GM21529 (cell line): ENCODE measurements at regions not wholly inside any gene's neighbourhood (a gene's known extent, or its start where the extent isn't known, plus 50 kb on each side); places are given as distances from the start of the nearest gene placed in this dataset.
"Not testable (repeated sequence)": the region's sequence is repeated elsewhere in the genome, so short reads cannot be mapped to it uniquely, and the experiment has no call there.

ENCODE experiments used
- ATAC-seq: cut with Tn5 transposase; IDR thresholded peaks from one replicate; pipeline ENCODE4 v1.9.1; 2021; ENCODE audit not compliant: unreplicated experiment

DNA sequence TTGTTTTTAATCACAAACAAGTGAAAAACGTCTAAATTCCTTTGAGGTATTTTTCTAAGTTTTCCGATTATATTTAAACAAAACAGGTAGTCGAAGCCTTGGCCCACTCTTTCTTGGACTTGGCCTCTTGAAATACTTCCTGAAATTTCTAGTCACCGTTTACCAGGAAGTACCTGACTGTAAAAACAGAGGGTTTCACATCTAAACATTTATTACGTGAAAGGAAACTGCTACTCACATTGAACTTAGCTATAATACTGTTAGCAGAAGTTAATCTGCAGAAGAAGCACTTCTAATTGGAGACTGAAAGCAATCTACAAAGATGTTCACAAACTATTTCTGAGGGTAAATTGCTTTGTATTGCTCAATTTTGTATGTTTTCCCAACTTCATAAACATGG is 526.0 kb upstream of the ADGRL4 start:
- no peak for ATAC-seq

DNA sequence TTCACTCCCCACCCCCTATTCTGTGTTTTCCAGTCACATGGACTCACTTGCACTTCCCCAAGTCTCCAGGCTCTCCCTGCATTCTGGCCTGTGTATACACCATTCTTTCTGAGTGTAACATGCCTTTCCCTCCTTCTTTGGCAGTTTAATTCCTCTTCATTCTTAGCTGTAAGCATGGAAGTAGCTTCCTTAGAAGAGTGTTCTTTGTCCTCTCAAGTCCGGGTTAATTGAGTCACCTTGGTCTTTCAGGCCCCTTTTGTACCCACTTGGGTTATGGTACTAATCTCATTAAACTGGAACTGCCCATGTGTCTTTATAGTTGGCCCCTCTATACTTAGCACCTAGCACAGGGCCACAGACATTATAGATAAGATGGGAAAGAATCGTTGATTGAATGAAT is 525.3 kb upstream of the ADGRL4 start:
- no peak for ATAC-seq

DNA sequence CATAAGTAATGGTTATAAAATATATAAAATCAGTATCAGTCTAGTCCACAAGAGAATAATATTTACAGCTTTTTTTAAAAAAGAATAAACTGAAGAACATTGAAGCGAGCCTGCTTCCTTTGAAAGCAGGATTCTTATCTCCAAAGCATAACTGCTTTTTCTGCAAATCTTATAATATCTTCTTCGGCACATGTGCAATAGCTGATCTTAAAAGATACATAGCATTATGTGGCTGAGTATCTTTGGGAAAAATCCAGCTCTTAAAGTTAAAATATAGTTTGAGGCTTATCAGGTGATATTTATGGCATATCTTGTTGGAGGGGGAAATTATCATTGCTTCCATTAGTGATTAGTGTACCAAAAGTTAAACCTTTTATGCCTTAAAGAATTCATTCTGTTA is 523.9 kb upstream of the ADGRL4 start:
- ATAC-seq, result no peak

DNA sequence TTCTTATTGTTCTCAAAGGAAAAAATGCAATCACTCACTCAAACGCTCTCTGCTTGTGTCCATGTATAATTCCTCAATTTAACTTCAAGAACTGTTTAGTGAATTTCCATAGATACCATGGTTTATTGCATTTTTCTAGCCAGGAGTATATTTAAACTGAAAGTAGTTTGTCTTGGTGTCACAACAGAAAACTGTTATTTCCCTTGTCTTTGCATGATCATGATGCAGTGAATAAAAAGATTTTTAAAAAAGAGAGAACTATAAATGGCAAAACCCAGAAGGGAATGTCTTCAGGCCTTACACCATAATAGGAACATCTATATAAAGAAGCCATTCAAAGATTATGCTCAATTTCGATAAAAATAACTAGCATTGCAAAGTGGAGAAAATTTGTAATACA is 523.5 kb upstream of the ADGRL4 start:
- ATAC-seq, result no peak

DNA sequence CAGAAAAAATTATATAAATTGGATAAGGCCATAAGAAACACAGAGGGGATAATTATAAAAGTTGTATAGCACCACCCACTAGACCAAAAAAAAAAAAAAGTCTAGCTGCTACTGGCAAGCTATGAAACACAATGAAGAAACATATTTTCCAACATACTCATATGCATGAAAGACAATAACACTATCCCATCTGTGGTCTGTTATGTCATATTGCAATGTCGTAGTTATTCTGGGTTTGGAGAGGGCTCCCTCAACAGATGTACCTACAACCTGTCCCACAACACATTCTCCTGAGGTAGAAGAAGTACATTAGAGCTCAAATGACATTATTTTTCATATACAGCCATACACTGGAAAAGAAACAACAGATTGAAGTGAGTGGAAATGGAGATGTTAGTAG is 517.6 kb upstream of the ADGRL4 start:
- no peak for ATAC-seq

DNA sequence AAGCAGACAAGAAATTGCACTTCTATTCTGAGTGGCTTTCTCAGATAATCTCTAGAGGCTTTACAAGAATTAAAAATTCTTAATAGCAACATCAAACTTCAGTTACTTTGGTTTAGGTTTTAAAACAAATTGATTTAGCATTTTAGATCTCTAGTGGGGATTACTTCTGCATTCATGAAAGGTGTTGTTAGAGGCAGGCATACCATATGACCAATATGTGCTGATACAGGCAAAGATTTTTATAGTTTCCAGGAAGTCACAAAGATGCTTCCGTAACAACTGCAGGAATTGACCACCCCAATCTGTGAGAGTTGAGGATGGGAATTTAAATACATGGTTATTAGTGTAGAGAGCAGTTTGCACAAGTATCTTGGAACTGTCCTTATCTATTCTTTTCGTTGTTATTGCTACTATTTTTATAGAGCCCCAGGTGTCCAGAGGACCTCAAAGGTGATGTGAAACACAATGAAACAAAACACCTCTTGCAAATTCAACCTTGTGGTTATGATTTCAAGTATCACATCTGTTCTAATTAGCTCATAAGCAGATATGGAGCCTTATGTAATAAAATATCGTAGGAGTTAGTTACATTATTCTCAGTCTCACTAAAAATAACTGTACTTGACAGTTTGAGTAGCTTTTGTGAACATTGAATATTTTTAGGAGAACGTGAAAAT is 512.7 kb upstream of the ADGRL4 start:
- no peak for ATAC-seq

DNA sequence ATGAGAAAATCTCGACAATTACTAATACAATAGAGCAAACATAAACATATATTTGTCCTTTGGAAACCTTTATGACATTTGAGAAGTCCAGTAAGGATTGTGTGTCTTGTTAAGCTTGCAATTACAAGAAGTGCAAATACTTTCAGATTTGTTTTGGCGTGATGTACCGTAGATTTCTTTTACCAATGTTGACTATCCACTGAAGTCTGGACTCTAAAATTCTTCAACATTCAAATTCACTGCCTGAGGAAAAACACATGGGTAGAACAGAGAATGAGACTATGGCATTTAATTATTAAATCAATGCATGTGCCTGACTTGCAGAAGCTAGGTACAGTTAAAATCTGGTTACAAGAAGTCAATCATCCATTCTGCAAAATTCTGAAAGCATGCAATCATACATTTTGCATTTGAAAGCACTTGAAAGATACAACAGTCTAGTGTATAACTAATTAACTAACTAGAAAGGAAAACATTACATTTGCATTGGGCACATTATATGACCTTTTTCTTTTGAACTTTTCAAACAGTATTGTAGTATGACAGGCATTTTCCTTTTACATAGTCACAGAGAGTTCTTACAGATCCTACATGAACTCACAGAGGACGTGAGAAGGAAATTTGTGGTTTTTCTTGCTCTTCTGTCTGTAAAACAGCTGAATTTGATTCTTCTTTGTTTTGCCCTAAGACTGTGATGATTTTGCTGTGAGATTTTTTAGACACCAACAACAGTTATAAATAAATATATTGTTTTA is 511.1 kb upstream of the ADGRL4 start:
- no peak for ATAC-seq

DNA sequence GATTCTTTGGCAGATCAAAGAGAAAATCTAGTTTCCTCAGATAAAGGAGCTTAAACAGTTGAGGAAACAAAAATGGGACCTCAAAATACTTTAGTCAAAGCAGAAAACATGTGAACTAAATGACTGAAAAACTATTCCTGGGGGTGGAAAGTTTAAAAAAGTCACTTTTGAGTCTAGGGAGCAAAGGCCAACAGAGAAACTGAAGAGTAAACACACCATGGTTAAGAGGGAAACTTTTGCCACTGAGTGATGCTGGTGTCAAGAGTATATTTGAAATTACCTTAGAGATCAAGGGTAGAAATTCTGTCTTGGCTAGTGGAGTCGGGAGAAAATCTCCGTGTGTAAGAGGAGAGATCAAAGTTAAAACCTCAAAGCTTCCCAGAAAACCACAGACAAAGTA is 501.2 kb upstream of the ADGRL4 start:
- no peak for ATAC-seq

DNA sequence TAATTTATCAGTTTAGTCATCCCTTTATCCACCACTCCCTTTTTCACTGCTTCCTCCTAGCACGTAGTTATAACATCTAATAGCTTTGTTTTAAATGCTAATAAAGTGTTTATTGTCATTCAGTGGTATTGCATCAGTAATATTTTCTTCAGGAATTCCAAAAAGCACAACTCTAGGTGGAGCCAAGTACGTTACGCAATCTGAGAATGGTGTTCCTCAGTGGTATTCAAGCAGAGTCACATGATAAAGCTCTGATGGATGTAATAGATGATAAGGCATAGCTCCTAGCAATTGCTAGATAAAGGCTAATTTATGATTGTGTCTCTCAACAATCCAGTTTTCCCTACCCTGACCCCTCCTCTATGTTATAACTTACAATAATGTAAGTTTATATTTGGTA is 494.6 kb upstream of the ADGRL4 start:
- ATAC-seq, result no peak

DNA sequence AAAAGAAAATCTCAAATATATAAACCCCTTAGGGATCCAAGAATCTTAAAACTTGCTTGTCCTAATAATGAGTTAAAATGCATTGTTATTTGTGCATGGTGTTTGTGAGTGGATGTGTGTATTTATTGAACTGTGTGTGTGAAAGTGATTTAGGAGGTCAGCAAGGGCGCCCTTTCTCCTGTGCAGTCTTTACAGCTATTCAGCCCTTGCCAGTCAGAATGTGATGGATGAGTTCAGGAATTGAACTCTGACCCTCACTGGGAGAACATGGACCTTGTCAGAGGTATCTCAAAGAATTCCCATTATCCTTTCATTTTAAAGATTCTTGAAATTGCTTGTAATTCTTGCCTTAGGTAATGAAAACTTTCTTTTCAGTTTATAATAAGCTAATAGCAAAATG is 493.0 kb upstream of the ADGRL4 start:
- no peak for ATAC-seq

DNA sequence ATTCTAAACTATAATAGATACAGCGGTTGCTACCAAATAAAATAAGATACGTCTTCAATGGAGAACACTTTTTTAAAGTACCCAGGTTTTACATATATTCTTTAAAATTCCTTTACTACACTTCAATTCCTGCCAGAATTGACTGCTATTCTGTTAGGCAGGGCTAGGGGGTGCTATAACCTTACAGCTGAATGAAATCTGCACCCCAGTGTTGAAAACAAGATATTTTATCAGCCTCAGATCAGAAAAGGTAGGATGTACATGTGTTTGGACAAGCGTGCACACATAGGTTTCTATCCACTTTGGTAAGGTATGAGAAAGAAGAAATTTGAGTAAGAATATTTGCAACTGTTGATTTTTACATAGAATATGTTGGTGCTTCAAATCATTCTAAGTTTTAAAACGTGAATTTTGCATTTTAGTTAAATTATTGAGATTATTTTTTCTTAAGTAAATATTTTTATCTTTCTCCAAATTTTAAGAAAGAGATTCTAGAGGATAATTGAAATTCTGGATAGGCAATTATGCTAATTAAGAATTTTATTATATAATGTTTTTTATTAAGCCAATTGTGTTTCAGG is 490.8 kb upstream of the ADGRL4 start:
- ATAC-seq, result peak; percentile 85

DNA sequence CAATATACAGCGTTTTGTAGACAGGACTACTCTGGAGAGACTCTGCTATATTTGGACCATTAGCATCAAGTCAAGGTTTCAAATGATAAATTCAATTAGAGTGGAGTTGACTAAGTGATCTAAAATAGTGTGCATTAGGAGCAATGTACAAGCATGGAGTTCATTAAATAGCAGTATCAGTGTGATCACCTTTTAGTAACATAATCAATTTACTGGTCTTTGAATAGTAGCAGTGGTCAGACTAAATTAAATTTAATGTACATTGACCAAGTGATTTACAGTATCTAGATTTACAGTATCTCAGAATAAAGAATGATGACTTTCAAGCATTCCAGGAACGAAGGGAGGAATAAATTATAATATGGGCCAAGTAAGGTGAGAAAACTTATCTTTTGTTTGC is 489.6 kb upstream of the ADGRL4 start:
- no peak for ATAC-seq

DNA sequence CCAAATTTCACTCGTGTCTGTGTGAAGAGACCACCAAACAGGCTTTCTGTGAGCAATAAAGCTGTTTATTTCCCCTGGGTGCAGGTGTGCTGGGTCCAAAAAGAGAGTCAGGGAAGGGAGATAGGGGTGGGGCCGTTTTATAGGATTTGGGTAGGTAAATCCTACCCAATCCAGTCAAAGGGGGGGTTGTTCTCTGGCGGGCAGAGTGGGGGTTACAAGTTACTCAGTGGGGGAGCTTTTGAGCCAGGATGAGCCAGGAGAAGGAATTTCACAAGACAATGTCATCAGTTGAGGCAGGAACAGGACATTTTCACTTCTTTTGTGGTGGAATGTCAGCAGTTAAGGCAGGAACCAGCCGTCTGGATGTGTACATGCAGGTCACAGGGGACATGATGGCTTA is 487.2 kb upstream of the ADGRL4 start:
- ATAC-seq, result not testable (repeated sequence)

DNA sequence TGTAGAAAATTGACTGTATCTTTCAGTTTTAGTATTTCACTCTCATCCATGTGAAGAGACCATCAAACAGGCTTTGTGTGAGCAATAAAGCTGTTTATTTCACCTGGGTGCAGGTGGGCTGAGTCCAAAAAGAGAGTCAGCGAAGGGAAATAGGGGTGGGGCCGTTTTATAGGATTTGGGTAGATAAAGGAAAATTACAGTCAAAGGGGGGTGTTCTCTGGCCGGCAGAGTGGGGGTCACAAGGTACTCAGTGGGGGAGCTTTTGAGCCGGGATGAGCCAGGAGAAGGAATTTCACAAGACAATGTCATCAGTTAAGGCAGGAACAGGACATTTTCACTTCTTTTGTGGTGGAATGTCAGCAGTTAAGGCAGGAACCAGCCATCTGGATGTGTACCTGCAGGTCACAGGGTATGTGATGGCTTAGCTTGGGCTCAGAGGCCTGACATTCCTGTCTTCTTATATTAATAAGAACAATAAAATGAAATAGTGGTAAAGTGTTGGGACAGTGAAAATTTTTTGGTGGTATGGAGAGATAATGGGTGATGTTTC is 482.1 kb upstream of the ADGRL4 start:
- not testable (repeated sequence) for ATAC-seq

DNA sequence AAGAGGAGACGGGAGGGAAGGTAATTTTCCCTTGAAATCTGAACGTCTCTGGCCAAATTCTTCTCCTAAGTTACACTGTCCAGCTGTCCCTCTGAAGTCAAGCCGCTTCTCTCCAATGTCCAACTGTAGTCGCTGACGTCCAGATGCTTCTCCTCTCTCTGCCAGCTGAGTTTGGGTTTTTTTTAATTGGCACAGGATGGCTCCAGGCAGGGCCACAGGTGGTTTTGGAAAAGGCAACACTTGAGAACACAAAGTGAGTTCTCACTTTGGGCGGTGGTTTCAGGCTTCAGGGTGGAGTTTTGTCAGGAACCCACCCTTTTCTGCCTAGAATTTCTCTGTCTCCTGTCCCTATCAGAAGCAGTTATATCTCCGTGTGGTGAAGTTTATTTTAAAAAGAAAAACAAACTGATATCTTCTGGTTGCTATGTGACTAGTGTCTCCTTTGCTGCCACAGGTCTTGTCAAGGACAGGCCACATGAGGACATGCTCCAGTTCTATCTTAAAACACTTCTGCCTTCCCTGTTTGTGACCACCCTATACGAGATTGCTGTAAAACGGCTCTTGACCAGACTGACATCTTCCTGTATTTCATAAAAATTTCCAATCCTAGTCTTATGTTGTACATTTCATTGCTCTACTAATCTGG is 472.3 kb upstream of the ADGRL4 start:
- ATAC-seq, result no peak

DNA sequence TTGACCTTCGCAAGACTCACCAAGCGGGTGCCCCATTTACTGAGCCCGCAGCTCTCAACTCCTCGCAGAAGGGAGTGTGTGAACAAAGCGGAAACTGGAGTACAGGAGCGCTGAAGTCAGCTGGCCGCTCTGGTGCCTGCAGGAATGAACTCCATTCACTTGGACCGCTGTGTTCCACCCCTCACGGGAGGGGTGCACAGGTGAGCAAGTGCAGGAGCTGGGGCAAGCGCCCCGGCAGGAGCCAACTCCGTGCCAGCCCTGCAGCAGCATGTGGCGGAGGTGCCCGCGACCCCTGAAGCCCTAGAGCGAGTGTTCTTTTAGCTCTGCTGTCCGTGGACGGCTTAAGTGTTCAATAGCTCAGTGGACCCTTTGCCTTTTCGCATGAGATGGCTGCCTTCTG is 471.6 kb upstream of the ADGRL4 start:
- no peak for ATAC-seq

DNA sequence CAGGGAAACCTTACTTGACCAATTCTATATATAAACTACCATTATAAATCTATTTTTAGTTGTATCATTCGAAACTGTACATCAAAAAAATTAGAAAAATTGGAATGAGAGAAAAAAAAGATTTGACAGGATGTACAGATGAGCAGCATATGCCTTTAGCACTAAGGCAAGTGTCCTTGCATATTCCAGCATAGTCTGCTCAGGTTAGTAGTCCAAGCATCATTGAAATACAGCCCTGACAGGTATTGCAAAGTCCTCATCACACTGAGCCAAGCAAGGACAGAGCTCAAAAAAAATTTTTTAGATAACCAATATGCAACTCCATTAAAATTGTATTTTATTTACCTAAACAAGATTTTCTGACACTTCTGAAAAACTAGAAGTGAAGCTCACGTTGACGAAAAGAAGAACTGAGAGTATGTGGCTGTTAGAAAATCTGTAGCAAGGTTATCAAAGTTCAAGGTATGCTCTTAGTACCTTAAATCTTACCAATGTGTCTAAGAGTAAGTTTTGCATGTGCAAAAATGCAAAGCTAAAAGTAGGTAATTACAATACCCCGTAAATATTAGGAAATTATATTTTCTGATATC is 465.6 kb upstream of the ADGRL4 start:
- ATAC-seq, result peak; percentile 77

DNA sequence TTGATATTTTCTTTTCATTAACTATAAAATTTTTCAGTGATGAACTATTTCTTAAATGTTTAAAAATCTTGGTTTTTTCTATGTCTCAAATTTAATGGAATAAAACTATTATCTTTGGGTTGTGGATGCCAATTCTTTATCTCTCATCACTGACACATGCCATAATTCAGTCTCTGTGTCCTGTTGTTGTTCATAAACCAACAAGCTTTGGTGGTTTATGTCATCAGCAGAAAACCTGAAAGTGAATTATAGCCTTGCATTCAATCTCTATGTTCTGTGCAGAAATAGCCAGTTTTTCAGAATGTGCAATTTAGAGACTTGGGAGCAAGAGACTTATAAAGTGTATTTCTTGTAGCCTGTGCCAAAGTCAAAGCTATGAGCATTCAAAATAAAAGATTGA is 462.6 kb upstream of the ADGRL4 start:
- no peak for ATAC-seq

DNA sequence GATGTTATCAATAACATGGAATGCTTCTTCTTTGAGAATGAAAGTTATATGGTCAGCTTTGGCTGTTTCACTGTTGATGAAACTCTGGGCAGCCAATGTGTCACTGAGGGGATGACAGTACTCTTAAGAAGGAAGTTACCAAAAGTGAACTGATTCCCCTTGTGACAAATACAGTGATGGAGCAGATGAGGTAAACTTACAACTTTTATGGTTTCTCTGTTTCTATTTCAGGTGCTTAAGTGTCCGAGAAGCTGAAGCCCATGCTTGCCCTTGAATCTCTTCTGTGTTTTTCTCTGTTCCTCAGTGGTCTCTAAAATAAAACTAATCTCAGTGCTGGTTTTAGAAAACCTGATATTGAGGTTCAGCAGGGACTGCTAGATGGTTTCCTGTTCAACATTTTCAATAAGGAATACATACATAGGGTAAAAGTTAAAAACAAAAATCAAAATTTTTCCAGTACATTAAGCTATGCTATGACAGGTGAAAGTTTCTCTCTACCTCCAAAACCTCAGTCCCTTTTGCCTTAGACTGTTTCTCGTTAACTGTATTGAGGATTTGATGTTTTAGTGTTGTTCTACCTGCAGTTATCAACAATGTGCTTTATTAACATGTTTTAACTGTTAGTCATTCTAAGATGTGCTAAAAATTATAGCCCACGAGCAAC is 454.4 kb upstream of the ADGRL4 start:
- peak; percentile 97 for ATAC-seq

DNA sequence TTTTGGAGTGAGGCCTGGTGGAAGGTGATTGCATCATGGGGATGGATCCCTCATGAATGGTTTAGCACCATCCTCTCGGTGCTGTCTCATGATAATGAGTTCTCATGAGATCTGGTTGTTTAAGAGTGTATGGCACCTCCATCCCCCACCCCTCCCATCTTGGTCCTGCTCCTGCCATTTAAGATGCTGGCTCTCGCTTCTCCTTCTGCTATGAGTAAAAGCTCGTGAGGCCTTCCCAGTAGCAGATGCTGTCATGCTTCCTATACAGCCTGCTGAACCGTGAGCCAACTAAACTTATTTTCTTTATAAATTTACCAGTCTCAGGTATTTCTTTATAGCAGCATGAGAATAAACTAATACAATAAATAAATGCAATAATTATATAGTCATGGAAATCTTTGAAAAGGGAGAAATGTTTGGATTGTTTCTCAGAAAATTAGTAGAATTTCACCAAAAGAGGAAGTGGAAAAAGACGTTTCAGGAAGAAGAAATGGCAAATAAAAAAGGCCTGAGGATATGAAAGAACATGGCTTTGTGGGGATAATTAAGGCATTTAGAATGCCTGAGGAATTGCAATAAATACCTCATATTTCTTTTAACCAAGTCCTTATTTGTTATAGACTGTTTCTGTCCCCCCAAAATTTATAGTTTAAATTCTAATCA is 451.2 kb upstream of the ADGRL4 start:
- no peak for ATAC-seq
